Activated naive CD4-positive, alpha-beta T cell treated with anti-CD3 and anti-CD28 coated beads, Interleukin-2, amount 10 ng/mL, durations not matched to agents 7 days and 5 days (primary cell): ENCODE measurements at regions not wholly inside any gene's neighbourhood (a gene's known extent, or its start where the extent isn't known, plus 50 kb on each side); places are given as distances from the start of the nearest gene placed in this dataset.

Experiments
- CTCF ChIA-PET: fragments of 350-600 bp; sonication (Branson Sonifier 250); formaldehyde crosslinking; loops from one replicate; lab custom pipeline; 2021; ENCODE audit warnings: antibody characterized with exemption; lab: Charles Lee
- DNase-seq: peaks from one replicate; pipeline ENCODE4 v3.0.0-alpha.2; 2020
- H3K27ac Mint-ChIP-seq: one replicate; pipeline ENCODE4 v1.8.0; 2021; ENCODE audit warnings: mild to moderate bottlenecking, moderate library complexity, mixed read lengths
- H3K27me3 Mint-ChIP-seq: one replicate; pipeline ENCODE4 v1.8.0; 2021; ENCODE audit warnings: mild to moderate bottlenecking, mixed read lengths
- H3K36me3 Mint-ChIP-seq: one replicate; pipeline ENCODE4 v1.8.0; 2021; ENCODE audit warnings: mixed read lengths
- H3K4me1 Mint-ChIP-seq: one replicate; pipeline ENCODE4 v1.8.0; 2021; ENCODE audit warnings: mixed read lengths
- H3K4me3 Mint-ChIP-seq: one replicate; pipeline ENCODE4 v1.8.0; 2021; ENCODE audit warnings: mild to moderate bottlenecking, moderate library complexity, mixed read lengths
- H3K9me3 Mint-ChIP-seq: one replicate; pipeline ENCODE4 v1.8.0; 2021; ENCODE audit warnings: mixed read lengths

DNA sequence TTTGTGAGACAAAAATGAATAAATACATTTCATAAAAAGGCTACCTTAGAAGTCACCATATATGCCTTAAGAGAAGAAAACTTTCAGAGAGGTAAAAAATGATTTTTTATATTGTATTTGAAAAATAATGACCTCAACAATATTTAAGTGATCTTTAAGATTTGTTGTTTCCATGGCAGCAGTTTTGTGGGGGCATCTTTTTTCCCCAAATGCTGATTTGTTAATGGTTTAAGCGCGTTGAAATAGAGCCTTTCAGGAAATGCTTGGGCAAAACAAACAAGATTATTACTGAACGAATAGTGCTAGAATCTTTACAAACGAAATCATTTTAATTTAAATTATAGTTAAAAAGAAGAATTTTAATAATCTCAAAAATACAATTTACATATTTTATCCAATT is 103.1 kb upstream of the MYO16 start:
- H3K4me3 Mint-ChIP-seq, result no peak overlapping the region
- CTCF ChIA-PET, result no interaction called here
- H3K36me3 Mint-ChIP-seq, result no peaks in the 10 kb centered on the region
- no peaks in the 10 kb centered on the region for H3K4me1 Mint-ChIP-seq
- no peaks in the 10 kb centered on the region for H3K9me3 Mint-ChIP-seq
- no peak overlapping the region for H3K27ac Mint-ChIP-seq
- no peaks in the 10 kb centered on the region for H3K27me3 Mint-ChIP-seq
- DNase-seq, result no peak

- CTCF ChIA-PET, result no interaction called here
- DNase-seq, result no peak
- Mint-ChIP-seq H3K36me3 (no peaks in the 10 kb centered on the region), H3K4me1 (no peaks in the 10 kb centered on the region), H3K9me3 (no peaks in the 10 kb centered on the region), H3K4me3 (no peak overlapping the region), H3K27me3 (no peaks in the 10 kb centered on the region), H3K27ac (no peak overlapping the region)
Measured at GRCh38 chr13:108527844-108528243, 101.6 kb upstream of the MYO16 start.

- no peak overlapping the region for H3K27ac Mint-ChIP-seq
- no peaks in the 10 kb centered on the region for H3K27me3 Mint-ChIP-seq
- no peaks in the 10 kb centered on the region for H3K9me3 Mint-ChIP-seq
- H3K36me3 Mint-ChIP-seq, result no peaks in the 10 kb centered on the region
- CTCF ChIA-PET, result no interaction called here
- no peak for DNase-seq
- H3K4me1 Mint-ChIP-seq, result no peaks in the 10 kb centered on the region
- H3K4me3 Mint-ChIP-seq, result no peak overlapping the region
Measured at GRCh38 chr13:108528303-108528702, 101.1 kb upstream of the MYO16 start.

DNA sequence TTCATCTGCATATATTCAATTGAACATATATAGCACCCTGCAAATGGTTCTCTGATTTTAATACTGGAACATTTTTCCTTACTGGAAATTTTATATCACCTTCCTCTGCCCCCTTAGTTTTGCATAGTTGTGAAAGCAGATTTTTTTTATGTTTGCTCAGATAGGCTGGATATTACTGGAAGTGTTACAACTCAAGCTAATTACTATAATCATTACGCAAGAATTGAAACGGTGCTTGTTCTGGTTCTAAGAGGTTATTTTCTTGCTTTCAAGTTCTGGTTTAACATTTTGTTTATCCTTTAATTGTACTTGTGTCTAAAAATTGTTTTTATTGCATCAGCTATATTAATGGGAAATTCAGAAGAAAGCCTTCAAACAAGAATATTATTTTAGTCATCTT is 95.6 kb upstream of the MYO16 start:
- Mint-ChIP-seq H3K9me3 (no peaks in the 10 kb centered on the region), H3K27ac (no peak overlapping the region), H3K4me1 (no peaks in the 10 kb centered on the region), H3K4me3 (no peak overlapping the region), H3K27me3 (peaks cover 6% of the 10 kb centered on the region), H3K36me3 (no peaks in the 10 kb centered on the region)
- no peak for DNase-seq
- CTCF ChIA-PET, result interaction anchor here (0.7 kb wide), 1 partner anchor 16 kb away, joined by 3 read pairs; no protein-coding TSS in a partner anchor

DNA sequence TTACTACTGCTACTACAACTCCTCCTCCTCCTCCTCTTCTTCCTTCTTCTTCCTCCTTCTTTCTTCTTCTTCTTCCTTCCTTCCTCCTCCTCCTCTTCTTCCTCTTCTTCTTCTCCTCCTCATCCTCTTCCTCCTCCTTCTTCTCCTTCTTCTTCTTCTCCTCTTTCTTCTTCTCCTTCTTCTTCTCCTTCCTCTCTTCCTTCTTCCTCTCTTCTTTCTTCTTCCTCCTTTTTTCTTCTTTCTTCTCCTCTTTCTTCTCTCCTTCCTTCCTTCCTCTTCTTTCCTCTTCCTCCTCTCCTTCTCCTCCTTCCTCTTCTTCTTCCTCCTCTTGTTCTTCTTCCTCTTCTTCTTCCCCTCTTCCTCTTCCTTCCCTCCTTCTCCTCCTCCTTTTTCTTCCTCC is 94.7 kb upstream of the MYO16 start:
- H3K9me3 Mint-ChIP-seq, result no peaks in the 10 kb centered on the region
- H3K4me1 Mint-ChIP-seq, result no peaks in the 10 kb centered on the region
- H3K27ac Mint-ChIP-seq, result no peak overlapping the region
- no peaks in the 10 kb centered on the region for H3K36me3 Mint-ChIP-seq
- DNase-seq, result no peak
- H3K4me3 Mint-ChIP-seq, result no peak overlapping the region
- CTCF ChIA-PET, result no interaction called here
- peaks cover 6% of the 10 kb centered on the region for H3K27me3 Mint-ChIP-seq

DNA sequence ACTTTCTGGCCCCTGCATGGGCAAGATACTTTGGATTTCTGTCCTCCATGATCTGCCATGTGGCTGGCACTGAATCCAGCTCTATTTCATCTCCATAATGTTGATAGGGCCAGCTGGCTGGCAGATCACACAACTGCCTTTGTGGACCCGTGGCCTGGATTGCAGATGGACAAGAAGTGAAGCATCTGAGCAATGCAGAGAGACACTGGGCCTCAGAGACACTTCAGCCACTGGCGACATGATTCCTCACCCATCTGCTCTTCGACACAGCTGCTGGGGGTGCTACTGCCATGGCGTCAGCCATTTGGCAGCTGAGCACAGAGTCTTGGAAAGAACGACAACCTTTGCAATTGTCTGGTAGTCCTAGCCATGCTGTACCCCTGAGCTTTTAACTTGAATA is 79.5 kb upstream of the MYO16 start:
- H3K27me3 Mint-ChIP-seq, result no peaks in the 10 kb centered on the region
- no peak for DNase-seq
- no peak overlapping the region for H3K27ac Mint-ChIP-seq
- CTCF ChIA-PET, result interaction anchor here (0.6 kb wide), 1 partner anchor 16 kb away, joined by 3 read pairs; no protein-coding TSS in a partner anchor
- no peak overlapping the region for H3K4me3 Mint-ChIP-seq
- H3K4me1 Mint-ChIP-seq, result no peaks in the 10 kb centered on the region
- H3K9me3 Mint-ChIP-seq, result no peaks in the 10 kb centered on the region
- H3K36me3 Mint-ChIP-seq, result no peaks in the 10 kb centered on the region

DNA sequence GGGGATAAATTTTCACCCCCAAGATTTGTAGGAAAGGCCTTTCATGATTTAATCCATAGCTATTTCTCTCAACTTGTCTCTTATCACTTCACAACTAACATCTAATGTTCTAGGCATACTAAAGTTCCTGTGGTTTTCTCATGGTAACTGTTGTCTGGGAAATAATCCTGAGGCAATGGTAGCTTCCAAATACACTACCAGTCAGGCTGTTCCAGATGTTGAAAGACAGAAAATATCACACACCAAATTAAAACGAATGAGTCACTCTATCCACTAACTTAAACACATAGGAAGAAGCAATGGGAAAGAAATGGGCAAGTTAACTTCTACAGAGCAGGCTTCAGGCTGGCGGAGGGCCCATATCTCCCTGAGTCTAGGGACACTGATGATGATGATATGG is 77.7 kb upstream of the MYO16 start:
- Mint-ChIP-seq H3K36me3 (no peaks in the 10 kb centered on the region), H3K9me3 (no peaks in the 10 kb centered on the region), H3K4me3 (no peak overlapping the region), H3K27ac (no peak overlapping the region), H3K4me1 (no peaks in the 10 kb centered on the region), H3K27me3 (no peaks in the 10 kb centered on the region)
- DNase-seq, result no peak
- CTCF ChIA-PET, result interaction anchor here (0.6 kb wide), 1 partner anchor 10 kb away, joined by 4 read pairs; no protein-coding TSS in a partner anchor

GRCh38 chr13:108558489-108558888 is 70.9 kb upstream of the MYO16 start:
- Mint-ChIP-seq H3K9me3 (no peaks in the 10 kb centered on the region), H3K27me3 (no peaks in the 10 kb centered on the region), H3K4me3 (no peak overlapping the region), H3K27ac (no peak overlapping the region), H3K36me3 (no peaks in the 10 kb centered on the region), H3K4me1 (no peaks in the 10 kb centered on the region)
- CTCF ChIA-PET, result interaction anchor here (0.7 kb wide), 1 partner anchor 220 kb away, joined by 4 read pairs; no protein-coding TSS in a partner anchor
- no peak for DNase-seq

- no peak for DNase-seq
- H3K4me1 Mint-ChIP-seq, result no peaks in the 10 kb centered on the region
- CTCF ChIA-PET, result no interaction called here
- no peaks in the 10 kb centered on the region for H3K27me3 Mint-ChIP-seq
- H3K9me3 Mint-ChIP-seq, result no peaks in the 10 kb centered on the region
- no peaks in the 10 kb centered on the region for H3K36me3 Mint-ChIP-seq
- no peak overlapping the region for H3K27ac Mint-ChIP-seq
- H3K4me3 Mint-ChIP-seq, result no peak overlapping the region
Measured at GRCh38 chr13:108560093-108560492, 69.3 kb upstream of the MYO16 start.

DNA sequence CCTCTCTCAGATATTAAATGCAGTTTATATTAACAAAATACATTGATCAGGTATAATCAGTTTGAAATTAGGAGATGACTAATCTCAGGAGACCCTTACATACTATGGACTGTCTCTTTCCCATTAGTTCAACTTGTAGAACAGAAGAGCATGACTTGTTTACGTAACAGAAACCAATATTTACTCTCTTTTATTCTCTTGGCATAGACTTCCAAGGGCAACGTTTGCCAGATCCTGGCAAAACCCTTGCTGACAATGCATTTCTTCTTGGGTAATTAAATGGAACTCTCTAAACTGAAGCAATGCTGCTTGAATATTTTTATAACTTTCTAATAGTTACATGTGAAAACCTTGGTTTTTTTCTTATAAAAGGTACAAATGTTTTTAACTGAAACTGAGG is 68.3 kb upstream of the MYO16 start:
- Mint-ChIP-seq H3K9me3 (no peaks in the 10 kb centered on the region), H3K4me3 (no peak overlapping the region), H3K27ac (no peak overlapping the region), H3K27me3 (no peaks in the 10 kb centered on the region), H3K4me1 (no peaks in the 10 kb centered on the region), H3K36me3 (no peaks in the 10 kb centered on the region)
- CTCF ChIA-PET, result no interaction called here
- no peak for DNase-seq

DNA sequence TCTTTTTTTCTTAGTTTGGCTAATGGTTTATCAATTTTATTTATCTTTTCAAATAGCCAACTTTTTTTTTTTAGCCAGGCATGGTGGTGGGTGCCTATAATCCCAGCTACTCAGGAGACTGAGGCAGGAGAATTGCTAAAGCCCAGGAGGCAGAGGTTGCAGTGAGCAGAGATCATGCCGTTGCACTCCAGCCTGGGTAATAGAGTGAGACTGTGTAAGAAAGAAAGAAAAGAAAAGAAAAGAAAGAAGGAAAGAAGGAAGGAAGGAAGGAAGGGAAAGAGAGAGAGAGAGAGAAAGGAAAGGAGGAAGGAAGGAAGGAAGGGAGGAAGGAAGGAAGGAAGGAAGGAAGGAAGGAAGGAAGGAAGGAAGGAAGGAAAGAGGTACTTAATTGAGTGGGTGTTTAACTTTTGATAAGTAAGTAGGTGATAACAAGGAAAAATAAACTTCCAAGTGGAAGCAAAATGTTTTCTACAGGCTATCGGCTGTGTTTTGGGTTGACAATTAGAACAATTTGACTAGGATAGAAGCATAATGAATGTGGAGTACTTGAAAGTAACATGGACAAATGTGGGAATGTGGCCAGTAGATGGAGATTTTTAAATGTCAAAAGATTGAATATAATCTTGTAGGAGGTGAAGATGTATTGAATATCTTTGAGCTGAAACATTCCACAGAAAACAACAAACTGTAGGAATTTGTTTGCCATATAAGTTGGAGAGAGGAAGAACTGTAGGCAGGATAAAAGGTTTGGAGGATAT is 62.8 kb upstream of the MYO16 start:
- Mint-ChIP-seq H3K36me3 (no peaks in the 10 kb centered on the region), H3K27me3 (peaks cover 4% of the 10 kb centered on the region), H3K4me3 (no peak overlapping the region), H3K9me3 (no peaks in the 10 kb centered on the region), H3K27ac (no peak overlapping the region), H3K4me1 (no peaks in the 10 kb centered on the region)
- CTCF ChIA-PET, result no interaction called here
- no peak for DNase-seq

- DNase-seq, result no peak
- no peaks in the 10 kb centered on the region for H3K4me1 Mint-ChIP-seq
- H3K4me3 Mint-ChIP-seq, result no peak overlapping the region
- no peaks in the 10 kb centered on the region for H3K27me3 Mint-ChIP-seq
- no peak overlapping the region for H3K27ac Mint-ChIP-seq
- H3K36me3 Mint-ChIP-seq, result no peaks in the 10 kb centered on the region
- H3K9me3 Mint-ChIP-seq, result no peaks in the 10 kb centered on the region
- CTCF ChIA-PET, result interaction anchor here (0.9 kb wide), 1 partner anchor 234 kb away, joined by 3 read pairs; no protein-coding TSS in a partner anchor
Measured at GRCh38 chr13:108572782-108573211, 56.6 kb upstream of the MYO16 start.

DNA sequence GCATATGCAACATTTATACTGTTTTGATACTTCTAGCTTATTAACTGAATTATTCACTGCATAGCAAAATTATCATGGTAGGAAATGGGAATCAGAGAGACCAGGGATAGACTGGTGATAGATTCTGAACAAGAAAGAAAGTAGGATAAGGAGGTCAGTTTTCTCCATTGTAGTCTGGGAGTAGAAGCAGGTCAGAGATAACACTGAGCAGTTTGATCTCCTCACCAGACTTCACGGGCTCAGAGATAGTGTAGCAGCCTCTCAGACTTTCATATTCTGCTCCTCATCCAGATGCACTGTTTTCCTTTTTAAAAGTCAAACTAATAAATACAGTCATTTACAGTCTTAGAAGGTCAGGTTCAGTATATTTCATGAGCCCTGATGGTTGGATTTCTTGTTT is 56.0 kb upstream of the MYO16 start:
- DNase-seq, result no peak
- Mint-ChIP-seq H3K9me3 (no peaks in the 10 kb centered on the region), H3K4me3 (no peak overlapping the region), H3K27me3 (no peaks in the 10 kb centered on the region), H3K36me3 (no peaks in the 10 kb centered on the region), H3K4me1 (no peaks in the 10 kb centered on the region), H3K27ac (no peak overlapping the region)
- CTCF ChIA-PET, result interaction anchor here (0.9 kb wide), 1 partner anchor 234 kb away, joined by 3 read pairs; no protein-coding TSS in a partner anchor

DNA sequence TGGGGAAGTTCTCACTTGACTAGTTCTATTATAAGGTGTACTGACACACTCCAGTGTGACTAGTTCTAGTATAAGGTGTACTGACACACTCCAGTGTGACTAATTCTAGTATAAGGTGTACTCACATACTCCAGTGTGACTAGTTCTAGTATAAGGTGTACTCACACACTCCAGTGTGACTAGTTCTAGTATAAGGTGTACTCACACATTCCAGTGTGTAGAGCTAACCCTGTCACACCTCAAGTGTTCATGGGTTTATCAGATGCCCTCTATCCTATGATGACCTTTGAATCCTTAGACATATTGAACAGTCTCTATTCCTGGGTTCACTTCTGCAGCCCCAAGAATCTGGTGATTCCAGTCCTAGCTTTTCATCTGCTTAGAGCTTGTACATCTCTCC is 54.6 kb upstream of the MYO16 start:
- no peak for DNase-seq
- H3K4me1 Mint-ChIP-seq, result no peaks in the 10 kb centered on the region
- H3K9me3 Mint-ChIP-seq, result no peaks in the 10 kb centered on the region
- no peak overlapping the region for H3K27ac Mint-ChIP-seq
- H3K4me3 Mint-ChIP-seq, result no peak overlapping the region
- H3K27me3 Mint-ChIP-seq, result no peaks in the 10 kb centered on the region
- CTCF ChIA-PET, result no interaction called here
- no peaks in the 10 kb centered on the region for H3K36me3 Mint-ChIP-seq

DNA sequence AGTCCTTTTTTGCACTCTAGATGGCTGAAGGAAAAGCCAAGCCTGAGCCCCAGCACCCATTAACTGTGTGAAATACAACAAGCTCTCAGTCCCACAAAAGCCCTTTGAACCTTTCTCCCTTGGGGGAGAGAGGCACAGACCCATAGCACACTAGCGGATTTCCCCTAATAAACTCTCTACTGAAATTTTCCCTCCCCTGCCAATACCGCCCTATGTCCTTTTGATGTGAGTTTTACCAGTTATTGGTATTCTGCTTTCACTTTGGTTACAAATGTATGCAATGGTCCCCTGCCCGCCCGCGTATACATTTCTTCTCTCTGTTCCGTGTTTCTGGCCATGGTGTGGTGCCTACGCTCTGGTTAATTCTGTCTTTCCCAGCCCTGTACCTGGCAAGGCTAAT is 54.0 kb upstream of the MYO16 start:
- H3K9me3 Mint-ChIP-seq, result no peaks in the 10 kb centered on the region
- H3K27ac Mint-ChIP-seq, result no peak overlapping the region
- no peaks in the 10 kb centered on the region for H3K36me3 Mint-ChIP-seq
- H3K4me3 Mint-ChIP-seq, result no peak overlapping the region
- H3K4me1 Mint-ChIP-seq, result no peaks in the 10 kb centered on the region
- no peak for DNase-seq
- no peaks in the 10 kb centered on the region for H3K27me3 Mint-ChIP-seq
- CTCF ChIA-PET, result interaction anchor here (0.5 kb wide), 1 partner anchor 69 kb away, joined by 3 read pairs; no protein-coding TSS in a partner anchor
